Urothelium cell line (cell line): ENCODE measurements at regions not wholly inside any gene's neighbourhood (a gene's known extent, or its start where the extent isn't known, plus 50 kb on each side); places are given as distances from the start of the nearest gene placed in this dataset.

Experiments used
- DNase-seq: peaks from one replicate; pipeline ENCODE4 v3.0.0; 2011; ENCODE audit warnings: low spot score, mixed read lengths
- FAIRE-seq: peaks from 2 replicates; lab custom pipeline; 2011; peaks lifted over from hg19 to GRCh38; lab: Jason Lieb, UNC

DNA sequence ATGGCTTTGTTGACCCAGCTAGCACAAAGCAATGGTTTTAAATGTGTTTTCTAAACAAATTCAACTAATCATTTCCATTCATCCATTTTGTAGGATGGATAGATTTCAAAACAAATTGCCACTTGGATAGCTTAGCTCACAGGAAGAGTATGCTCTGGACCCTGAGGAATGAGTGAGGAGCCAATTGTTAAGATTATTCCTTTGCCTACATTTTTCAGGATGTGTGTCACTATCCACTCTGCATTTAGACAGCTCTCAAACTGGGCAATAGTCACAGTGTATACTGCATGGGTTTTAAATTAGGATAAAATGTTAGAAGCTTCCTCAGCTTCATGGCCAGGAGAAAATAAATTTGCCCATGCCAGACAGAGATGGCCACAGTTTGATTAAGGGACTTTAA lies 605.6 kb upstream of the TEX47 start:
- no peak for DNase-seq

DNA sequence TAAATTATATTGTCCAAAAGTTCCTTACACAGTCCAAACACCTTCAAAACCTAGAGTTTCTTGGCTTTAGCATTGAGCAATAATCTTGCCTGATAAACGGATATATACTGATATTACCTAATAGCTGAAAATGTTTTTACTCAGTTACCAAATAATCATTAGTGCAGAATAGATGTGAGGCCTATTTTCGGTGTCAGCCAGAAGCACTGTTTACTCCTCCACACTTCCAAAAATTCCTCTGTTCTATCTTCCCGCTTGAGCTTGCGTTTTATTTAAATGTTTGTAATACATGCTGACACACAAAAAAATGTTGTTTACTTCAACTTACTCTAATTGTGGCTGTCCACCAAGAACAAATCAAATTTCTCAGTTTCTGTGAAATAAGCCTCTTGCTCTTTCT lies 606.2 kb upstream of the TEX47 start:
- no peak for FAIRE-seq
- no peak for DNase-seq

More for the DNA sequence above, 605.6 kb upstream of the TEX47 start:
- FAIRE-seq: no peak

DNA sequence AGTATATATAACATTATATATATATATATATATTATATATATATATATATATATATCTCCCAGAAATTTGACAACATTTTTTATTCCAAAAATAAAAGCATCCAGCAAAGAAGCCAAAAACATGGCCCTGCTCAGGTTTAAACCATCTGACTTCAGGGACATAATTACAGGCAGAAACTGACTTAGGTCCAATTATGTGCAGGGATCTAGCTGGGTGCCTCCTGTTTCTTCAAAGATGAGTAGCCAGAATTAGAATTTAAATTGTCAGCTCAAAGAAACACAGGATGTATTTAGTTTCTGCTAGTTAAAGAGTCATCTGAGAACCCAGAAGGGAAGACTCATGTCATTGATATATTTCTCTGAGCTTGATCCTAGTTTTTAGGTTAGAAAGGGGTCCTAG lies 656.4 kb upstream of the TEX47 start:
- DNase-seq (no peak), FAIRE-seq (no peak)

GRCh38 chr7:89456556-89456955 lies 661.0 kb upstream of the TEX47 start:
- FAIRE-seq: no peak
- DNase-seq: no peak

DNA sequence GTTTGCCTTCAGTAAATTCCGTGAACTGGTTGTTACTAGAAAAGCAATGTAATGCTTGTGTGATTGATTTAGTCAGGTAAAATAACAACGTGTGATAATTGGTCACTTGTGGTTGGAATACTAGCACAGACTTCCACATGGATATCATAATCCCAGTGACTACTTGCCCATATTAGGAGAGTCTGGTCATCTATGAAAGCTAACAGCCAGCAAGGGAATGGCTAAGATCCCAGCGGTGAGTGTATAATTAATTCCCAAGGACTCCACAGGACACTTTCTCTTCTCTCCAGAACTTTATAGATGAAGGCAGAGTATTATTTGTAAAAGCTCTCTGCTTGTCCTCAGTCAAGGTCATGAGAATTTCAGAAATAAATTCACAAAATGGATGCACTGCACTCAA lies 662.6 kb upstream of the TEX47 start:
- no peak for FAIRE-seq
- no peak for DNase-seq

DNA sequence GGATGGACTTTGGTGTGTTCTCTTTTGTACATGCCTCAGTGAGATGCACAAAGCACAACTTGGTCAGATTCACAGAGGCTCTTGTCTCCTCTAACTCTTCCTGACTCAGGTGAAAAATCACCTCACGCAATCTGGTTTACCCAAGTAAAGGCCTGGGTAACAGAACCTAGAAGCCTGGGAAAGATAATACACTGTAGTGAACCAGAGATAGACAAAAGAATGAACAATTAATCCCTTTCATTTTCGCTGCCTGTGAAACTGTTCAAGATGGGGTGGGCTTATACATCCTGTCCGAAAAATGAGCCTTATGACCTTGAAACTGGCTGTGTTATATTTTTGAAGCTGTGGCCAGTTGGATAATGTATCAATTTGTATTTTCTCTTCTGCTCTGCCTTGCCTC lies 678.9 kb upstream of the TEX47 start:
- no peak for DNase-seq
- FAIRE-seq: no peak

- FAIRE-seq: no peak
Measured at GRCh38 chr7:89477991-89478390, 676.3 kb upstream of the STEAP1 start.

DNA sequence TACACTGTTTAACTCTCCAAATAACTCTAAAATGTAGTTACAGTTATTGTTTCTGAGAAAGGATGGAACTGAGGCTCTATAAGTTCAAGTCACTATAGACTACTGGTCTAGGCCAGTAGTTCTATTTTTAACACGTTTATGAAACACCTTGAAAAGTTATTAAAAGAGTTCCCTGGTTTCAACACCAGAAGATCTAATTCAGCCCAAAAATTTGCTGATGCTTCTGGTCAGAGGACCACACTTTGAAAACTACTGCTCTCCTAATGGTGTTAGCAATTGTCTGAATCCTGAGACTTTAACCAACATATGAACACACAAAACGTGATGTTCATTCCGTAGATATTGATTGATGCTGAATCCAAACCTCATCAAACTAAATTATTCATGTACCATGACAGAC lies 658.6 kb upstream of the STEAP1 start:
- no peak for FAIRE-seq
- DNase-seq: no peak

More at GRCh38 chr7:89477991-89478390, 676.3 kb upstream of the STEAP1 start:
- no peak for DNase-seq

DNA sequence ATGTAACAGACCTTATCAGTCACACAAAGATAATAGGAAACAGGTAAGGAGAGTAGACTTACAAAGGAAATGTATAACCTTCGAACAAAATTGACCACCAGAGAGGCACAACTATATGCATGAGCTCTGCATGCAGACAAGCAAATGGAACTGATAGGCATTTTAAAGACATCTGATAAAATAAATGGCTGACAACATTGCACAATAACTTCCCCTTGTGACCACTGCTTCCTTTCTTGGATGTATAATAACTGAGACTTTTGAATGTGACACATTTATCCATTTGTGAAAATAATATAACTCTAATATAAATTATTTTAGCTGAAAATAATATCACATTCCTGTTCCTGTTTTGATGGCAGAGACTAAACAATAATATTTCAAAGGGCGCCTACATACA lies 654.2 kb upstream of the STEAP1 start:
- FAIRE-seq: no peak
- DNase-seq: no peak

GRCh38 chr7:89503281-89503680 lies 651.0 kb upstream of the STEAP1 start:
- FAIRE-seq: no peak
- DNase-seq: no peak

- DNase-seq (no peak), FAIRE-seq (no peak)
Measured at GRCh38 chr7:89507034-89507433, 647.2 kb upstream of the STEAP1 start.

DNA sequence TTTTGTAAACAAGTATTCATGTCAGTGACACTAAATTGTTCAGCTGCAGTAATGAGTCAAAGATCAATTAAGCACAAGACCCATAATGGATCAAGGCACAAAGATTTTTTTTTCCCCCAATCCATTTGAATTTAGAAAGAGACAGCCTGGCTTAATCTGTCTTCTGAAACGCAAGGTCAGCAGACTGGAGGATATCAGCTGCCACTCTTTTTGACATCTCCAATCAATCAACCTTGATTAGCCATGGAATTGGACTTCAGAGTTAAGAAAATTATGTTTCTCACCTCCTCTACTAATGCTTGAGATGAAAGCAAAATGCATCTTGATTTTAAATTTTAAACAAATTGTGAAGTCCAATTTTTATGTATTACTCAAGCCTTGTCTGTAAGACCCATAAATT lies 642.4 kb upstream of the STEAP1 start:
- DNase-seq (no peak), FAIRE-seq (no peak)

- FAIRE-seq (no peak), DNase-seq (no peak)
Measured at GRCh38 chr7:89514970-89515369, 639.3 kb upstream of the STEAP1 start.

- no peak for FAIRE-seq
- DNase-seq: no peak
Measured at GRCh38 chr7:89517815-89518214, 636.5 kb upstream of the STEAP1 start.

GRCh38 chr7:89549768-89550167 lies 604.5 kb upstream of the STEAP1 start:
- no peak for FAIRE-seq
- DNase-seq: no peak

GRCh38 chr7:89554209-89554608 lies 600.1 kb upstream of the STEAP1 start:
- FAIRE-seq (no peak), DNase-seq (no peak)

- DNase-seq (no peak), FAIRE-seq (no peak)
Measured at GRCh38 chr7:89559596-89559995, 594.7 kb upstream of the STEAP1 start.

DNA sequence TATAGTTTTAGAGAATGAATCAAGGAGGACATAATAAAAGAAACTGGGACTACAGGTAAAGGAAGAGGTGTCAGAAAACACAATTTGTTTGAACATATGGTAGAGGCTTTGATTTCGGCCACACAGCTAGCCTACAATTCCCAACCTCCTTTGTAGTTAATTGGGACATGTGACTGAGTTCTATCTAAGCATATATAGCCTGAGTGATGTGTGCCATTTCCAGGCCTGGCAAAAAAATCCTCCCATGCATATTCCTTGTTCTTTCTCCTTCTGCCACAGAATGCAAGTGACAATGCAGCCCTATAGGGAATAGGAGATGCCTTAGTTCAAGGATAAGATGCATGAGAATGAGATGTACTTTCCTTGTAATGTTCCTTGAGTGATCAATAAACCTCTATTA lies 590.7 kb upstream of the STEAP1 start:
- DNase-seq (no peak), FAIRE-seq (no peak)

- DNase-seq: no peak
- no peak for FAIRE-seq
Measured at GRCh38 chr7:89584896-89585295, 569.4 kb upstream of the STEAP1 start.

DNA sequence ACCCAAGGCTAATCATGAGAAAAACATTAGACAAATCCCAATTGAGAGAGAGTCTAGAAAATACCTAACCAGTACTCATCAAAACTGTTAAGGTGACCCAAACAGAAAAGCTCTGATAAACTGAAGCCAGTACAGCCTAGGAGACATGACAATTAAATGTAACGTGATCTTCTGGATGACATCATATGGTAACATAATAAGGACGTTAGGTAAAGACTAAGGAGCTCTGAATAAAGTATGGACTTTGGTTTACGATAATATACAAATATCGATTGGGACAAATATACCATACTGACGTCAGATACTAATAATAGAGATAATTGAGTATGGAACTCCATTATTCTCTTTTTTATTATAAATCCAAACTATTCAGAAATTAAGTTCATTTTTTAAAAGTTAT lies 561.1 kb upstream of the STEAP1 start:
- no peak for FAIRE-seq
- no peak for DNase-seq

GRCh38 chr7:89602984-89603383 lies 551.3 kb upstream of the STEAP1 start:
- DNase-seq (no peak), FAIRE-seq (no peak)

- FAIRE-seq (no peak), DNase-seq (no peak)
Measured at GRCh38 chr7:89605362-89605761, 548.9 kb upstream of the STEAP1 start.

DNA sequence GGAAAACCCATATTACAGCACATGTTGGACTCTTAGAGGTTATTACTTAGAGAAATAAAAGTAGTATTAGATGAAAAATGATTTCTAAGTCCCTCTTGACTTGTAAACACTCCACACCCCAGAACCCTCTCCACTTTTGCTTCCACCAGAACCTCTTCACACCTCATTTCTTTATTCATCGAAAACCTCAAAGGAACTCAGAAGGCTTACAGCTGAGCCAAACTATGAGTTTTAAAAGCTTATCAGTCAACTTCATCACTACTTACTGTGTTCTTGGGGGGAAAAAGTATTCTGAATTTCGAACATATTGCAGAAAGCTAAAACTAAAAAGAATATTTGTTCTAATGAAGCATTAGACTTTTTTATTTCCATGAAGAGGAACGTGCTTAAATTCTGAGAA lies 547.8 kb upstream of the STEAP1 start:
- FAIRE-seq (no peak), DNase-seq (no peak)

GRCh38 chr7:89607792-89608191 lies 546.5 kb upstream of the STEAP1 start:
- no peak for FAIRE-seq
- DNase-seq: no peak
